Mesenchymal stem cell (in vitro differentiated cells and primary cell): ENCODE measurements at regions not wholly inside any gene's neighbourhood (a gene's known extent, or its start where the extent isn't known, plus 50 kb on each side); places are given as distances from the start of the nearest gene placed in this dataset.
"Not testable (repeated sequence)": the region's sequence is repeated elsewhere in the genome, so short reads cannot be mapped to it uniquely, and the experiment has no call there.

Experiments
- DNase-seq: peaks from one replicate; pipeline ENCODE4 v3.0.0-alpha.2; 2013
- H2AFZ ChIP-seq: one replicate; pipeline ENCODE4 v1.6.1; 2013; ENCODE audit warnings: low read depth, mild to moderate bottlenecking, control low read depth, inconsistent platforms, low read length, moderate library complexity
- H2AK5ac ChIP-seq: 2 replicates; pipeline ENCODE4 v1.6.1; 2013; ENCODE audit warnings: low read length, moderate library complexity, mild to moderate bottlenecking, inconsistent platforms; ENCODE audit not compliant: severe bottlenecking
- H2BK120ac ChIP-seq: one replicate; pipeline ENCODE4 v1.6.1; 2013; ENCODE audit warnings: low read depth, mild to moderate bottlenecking, inconsistent platforms, low read length, moderate library complexity
- H2BK12ac ChIP-seq, 2 experiments: one replicate each; pipeline ENCODE4 v1.6.1; 2013; ENCODE audit warnings: inconsistent platforms in 2 of 2, low read length in 2 of 2, mild to moderate bottlenecking in 2 of 2, moderate library complexity in 2 of 2, control low read depth in 1 of 2
- H2BK15ac ChIP-seq: one replicate; pipeline ENCODE4 v1.6.1; 2013; ENCODE audit warnings: mild to moderate bottlenecking, low read depth, inconsistent platforms; ENCODE audit not compliant: poor library complexity, severe bottlenecking
- H2BK5ac ChIP-seq: 2 replicates; pipeline ENCODE4 v1.6.1; 2013; ENCODE audit warnings: low read depth, mild to moderate bottlenecking, low read length, control low read depth, inconsistent platforms; ENCODE audit not compliant: poor library complexity, severe bottlenecking
- H3K14ac ChIP-seq, 2 experiments: one replicate each; pipeline ENCODE4 v1.6.1; 2013; ENCODE audit warnings: inconsistent platforms in 2 of 2, low read length in 2 of 2, control low read depth in 1 of 2, mild to moderate bottlenecking in 1 of 2, moderate library complexity in 1 of 2
- H3K18ac ChIP-seq, 2 experiments: one replicate each; pipeline ENCODE4 v1.6.1; 2013; ENCODE audit warnings: inconsistent platforms in 2 of 2, low read length in 2 of 2, control low read depth in 1 of 2, low read depth in 1 of 2, mild to moderate bottlenecking in 1 of 2
- H3K23ac ChIP-seq, 2 experiments: one replicate each; pipeline ENCODE4 v1.6.1; 2013; ENCODE audit warnings: inconsistent platforms in 2 of 2, low read length in 2 of 2, mild to moderate bottlenecking in 2 of 2, moderate library complexity in 2 of 2, control low read depth in 1 of 2
- H3K27ac ChIP-seq: 2 replicates; pipeline ENCODE4 v1.5.1; 2013; ENCODE audit warnings: mild to moderate bottlenecking, moderate library complexity, low read length, control low read depth, inconsistent platforms; ENCODE audit not compliant: poor library complexity, severe bottlenecking
- H3K27me3 ChIP-seq, 2 experiments: 2 replicates each; pipeline versions ENCODE4 v1.6.1 to v1.7.0; 2013; ENCODE audit warnings: low read length in 2 of 2, mild to moderate bottlenecking in 2 of 2, moderate library complexity in 2 of 2, control low read depth in 1 of 2, inconsistent platforms in 1 of 2; ENCODE audit not compliant: control insufficient read depth in 1 of 2, insufficient read depth in 1 of 2
- H3K36me3 ChIP-seq, 2 experiments: 2 replicates each; pipeline versions ENCODE4 v1.6.1 to v1.7.0; 2013; ENCODE audit warnings: low read length in 2 of 2, control low read depth in 1 of 2, inconsistent platforms in 1 of 2, low read depth in 1 of 2, mild to moderate bottlenecking in 1 of 2; ENCODE audit not compliant: insufficient read depth in 2 of 2, control insufficient read depth in 1 of 2
- H3K4ac ChIP-seq, 2 experiments: one replicate each; pipeline ENCODE4 v1.6.1; 2013; ENCODE audit warnings: inconsistent platforms in 2 of 2, low read length in 2 of 2, mild to moderate bottlenecking in 2 of 2, moderate library complexity in 2 of 2, control low read depth in 1 of 2, low read depth in 1 of 2
- H3K4me1 ChIP-seq: 2 replicates; pipeline ENCODE4 v1.6.1; 2013; ENCODE audit warnings: low read depth, low read length, control low read depth; ENCODE audit not compliant: control insufficient read depth, insufficient read depth
- H3K4me2 ChIP-seq: 2 replicates; pipeline ENCODE4 v1.6.1; 2013; ENCODE audit warnings: low read length, mild to moderate bottlenecking, inconsistent platforms; ENCODE audit not compliant: poor library complexity, severe bottlenecking
- H3K4me3 ChIP-seq, 2 experiments: 2 replicates each; pipeline versions ENCODE4 v1.5.1 to v1.7.0; 2013; ENCODE audit warnings: low read length in 2 of 2, mild to moderate bottlenecking in 2 of 2, control low read depth in 1 of 2, low read depth in 1 of 2; ENCODE audit not compliant: insufficient read depth in 1 of 2
- H3K79me1 ChIP-seq: replicated peaks from 2 replicates; pipeline ENCODE4 v1.6.1; 2013; ENCODE audit warnings: mild to moderate bottlenecking, control low read depth, low read length, inconsistent platforms; ENCODE audit not compliant: poor library complexity, severe bottlenecking
- H3K9ac ChIP-seq: 2 replicates; pipeline ENCODE4 v1.7.0; 2013; ENCODE audit warnings: mild to moderate bottlenecking, low read length, moderate library complexity
- H3K9me3 ChIP-seq: 2 replicates; pipeline ENCODE4 v1.7.0; 2013; ENCODE audit warnings: mild to moderate bottlenecking, low read length; ENCODE audit not compliant: control insufficient read depth
- H4K8ac ChIP-seq: one replicate; pipeline ENCODE4 v1.6.1; 2013; ENCODE audit warnings: inconsistent platforms, mild to moderate bottlenecking, low read length, moderate library complexity
- H4K91ac ChIP-seq: one replicate; pipeline ENCODE4 v1.6.1; 2013; ENCODE audit warnings: mild to moderate bottlenecking, low read length, inconsistent platforms
- WGBS: methylation state at CpG from one replicate; pipeline ENCODE4 v1.1.7; 2013; ENCODE audit warnings: mixed read lengths; 5-methylcytosine and 5-hydroxymethylcytosine counted together

DNA sequence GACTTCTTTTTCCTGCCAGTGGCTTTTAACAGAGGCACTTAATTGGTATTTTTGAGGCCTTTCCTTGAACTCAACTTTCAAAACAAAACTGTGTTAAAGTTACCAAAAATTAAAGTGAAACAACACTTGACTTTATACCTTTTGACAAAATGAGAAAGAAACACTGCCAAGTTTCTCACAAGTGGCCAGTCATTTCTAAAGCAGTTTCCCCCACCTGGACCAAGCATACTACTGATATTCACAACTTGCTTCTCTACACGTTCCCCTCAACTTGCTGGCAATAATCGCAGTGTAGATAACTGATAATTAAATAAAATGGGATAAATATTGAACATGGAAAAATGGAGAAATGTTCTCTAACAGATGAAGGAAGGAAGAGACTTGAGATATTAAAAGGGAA is 135.7 kb downstream of the TLR4 start:
- no peak overlapping the region for H4K91ac ChIP-seq
- H2AK5ac ChIP-seq: no peak overlapping the region
- no peaks in the 10 kb centered on the region for H3K9me3 ChIP-seq
- H3K4me2 ChIP-seq: no peak overlapping the region
- H3K18ac ChIP-seq: no peak overlapping the region
- no peaks in the 10 kb centered on the region for H3K27me3 ChIP-seq
- no peak overlapping the region for H2BK5ac ChIP-seq
- DNase-seq: no peak
- no peak overlapping the region for H3K27ac ChIP-seq
- H2AFZ ChIP-seq: no peak overlapping the region
- H3K4me1 ChIP-seq: no peaks in the 10 kb centered on the region
- H4K8ac ChIP-seq: no peak overlapping the region
- no peak overlapping the region for H2BK12ac ChIP-seq
- no peak overlapping the region for H2BK15ac ChIP-seq
- no peak overlapping the region for H3K4ac ChIP-seq
- H2BK120ac ChIP-seq: no peak overlapping the region
- WGBS: 97% methylated on average over 2 of the region's 2 CpGs
- H3K23ac ChIP-seq: no peak overlapping the region
- no peak overlapping the region for H3K9ac ChIP-seq
- no peaks in the 10 kb centered on the region for H3K36me3 ChIP-seq
- H3K79me1 ChIP-seq: no peaks in the 10 kb centered on the region
- no peak overlapping the region for H3K4me3 ChIP-seq
- no peak overlapping the region for H3K14ac ChIP-seq

DNA sequence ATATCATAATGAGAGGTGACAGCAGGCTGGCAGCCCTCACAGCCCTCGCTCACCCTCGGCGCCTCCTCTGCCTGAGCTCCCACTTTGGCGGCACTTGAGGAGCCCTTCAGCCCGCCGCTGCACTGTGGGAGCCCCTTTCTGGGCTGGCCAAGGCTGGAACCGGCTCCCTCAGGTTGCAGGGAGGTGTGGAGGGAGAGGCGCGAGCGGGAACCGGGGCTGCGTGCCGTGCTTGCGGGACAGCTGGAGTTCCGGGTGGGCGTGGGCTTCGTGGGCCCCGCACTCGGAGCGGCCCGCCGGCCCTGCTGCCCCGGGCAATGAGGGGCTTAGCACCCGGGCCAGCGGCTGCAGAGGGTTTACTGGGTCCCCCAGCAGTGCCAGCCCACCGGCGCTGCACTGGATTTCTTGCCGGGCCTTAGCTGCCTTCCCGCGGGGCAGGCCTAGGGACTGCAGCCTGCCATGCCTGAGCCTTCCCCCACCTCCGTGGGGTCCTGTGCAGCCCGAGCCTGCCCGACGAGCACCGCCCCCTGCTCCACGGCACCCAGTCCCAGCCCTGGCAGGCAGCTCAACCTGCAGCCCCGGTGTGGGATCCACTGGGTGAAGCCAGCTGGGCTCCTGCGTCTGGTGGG is 147.7 kb downstream of the TLR4 start:
- H2BK12ac ChIP-seq, H2AFZ ChIP-seq, H2BK120ac ChIP-seq, H3K36me3 ChIP-seq, H3K4me2 ChIP-seq, H3K9ac ChIP-seq, H2BK15ac ChIP-seq, H2AK5ac ChIP-seq, H3K79me1 ChIP-seq, H3K23ac ChIP-seq, H4K91ac ChIP-seq, H3K4me1 ChIP-seq, H4K8ac ChIP-seq, H3K27ac ChIP-seq, H3K4me3 ChIP-seq, H3K18ac ChIP-seq, DNase-seq, H3K4ac ChIP-seq, H3K27me3 ChIP-seq, H3K9me3 ChIP-seq, H3K14ac ChIP-seq, H2BK5ac ChIP-seq: not testable (repeated sequence)
- WGBS: 93% methylated on average over 33 of the region's 38 CpGs

DNA sequence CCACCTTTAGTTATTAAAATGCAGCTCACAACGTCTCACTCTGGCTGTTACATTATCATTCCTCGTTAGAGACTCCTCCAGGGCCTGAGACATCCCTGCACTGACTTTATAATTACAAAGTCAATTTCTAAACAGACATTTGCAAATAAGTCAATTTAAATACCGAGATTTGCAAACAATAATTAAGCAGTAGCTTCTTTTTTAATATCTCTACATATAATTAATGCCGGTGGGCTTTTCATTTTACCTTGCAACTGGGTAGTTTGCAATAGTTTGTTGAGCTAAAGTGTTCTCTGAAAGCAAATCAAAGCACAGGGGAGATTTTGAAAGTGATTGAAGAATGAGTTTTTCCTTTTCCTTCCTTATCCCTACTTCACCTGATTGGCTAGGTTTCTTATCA is 154.4 kb downstream of the TLR4 start:
- Histone ChIP-seq H2BK120ac (no peak overlapping the region), H3K36me3 (no peaks in the 10 kb centered on the region), H2BK12ac (no peak overlapping the region), H4K8ac (no peak overlapping the region), H3K18ac (no peak overlapping the region), H2AK5ac (no peak overlapping the region), H3K27ac (no peak overlapping the region), H2BK5ac (no peak overlapping the region), H3K9me3 (no peaks in the 10 kb centered on the region), H3K4me3 (no peak overlapping the region), H3K23ac (no peak overlapping the region), H2BK15ac (no peak overlapping the region), H3K4me2 (no peak overlapping the region), H3K27me3 (no peaks in the 10 kb centered on the region), H2AFZ (no peak overlapping the region), H3K4me1 (no peaks in the 10 kb centered on the region), H3K79me1 (no peaks in the 10 kb centered on the region), H3K9ac (no peak overlapping the region), H3K4ac (no peak overlapping the region), H3K14ac (no peak overlapping the region), H4K91ac (no peak overlapping the region)
- no peak for DNase-seq
- WGBS: 85% methylated on average over 3 of the region's 4 CpGs

DNA sequence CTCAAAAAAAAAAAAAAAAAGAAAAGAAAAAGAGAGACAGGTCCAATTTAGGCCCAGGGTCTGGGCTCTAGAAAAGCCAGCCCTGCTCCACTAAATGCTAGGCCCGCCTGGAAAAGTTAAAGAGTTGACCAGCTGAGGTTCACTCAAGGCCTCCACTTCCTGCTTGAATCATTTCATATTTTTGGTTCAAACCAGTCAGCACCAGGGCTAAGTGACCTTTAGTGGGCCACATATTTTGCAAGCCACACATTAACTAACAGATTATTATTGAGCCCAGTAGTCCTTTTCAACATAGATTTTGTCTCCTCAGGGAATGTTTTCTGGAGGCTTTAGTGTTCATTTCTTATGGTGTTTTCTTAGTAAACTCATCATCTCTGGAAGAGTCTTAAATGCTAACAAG is 156.6 kb downstream of the TLR4 start:
- no peaks in the 10 kb centered on the region for H3K36me3 ChIP-seq
- no peak overlapping the region for H2BK5ac ChIP-seq
- H3K4me1 ChIP-seq: no peaks in the 10 kb centered on the region
- H3K9ac ChIP-seq: no peak overlapping the region
- H3K27ac ChIP-seq: no peak overlapping the region
- H3K18ac ChIP-seq: no peak overlapping the region
- no peak overlapping the region for H3K14ac ChIP-seq
- H2BK12ac ChIP-seq: no peak overlapping the region
- H2BK120ac ChIP-seq: no peak overlapping the region
- 93% methylated on average over 1 of the region's 1 CpG for WGBS
- H3K27me3 ChIP-seq: peaks cover 0 to under 1% of the 10 kb centered on the region in 2 experiments
- H2BK15ac ChIP-seq: no peak overlapping the region
- no peak overlapping the region for H3K4me2 ChIP-seq
- no peak overlapping the region for H3K4ac ChIP-seq
- no peak overlapping the region for H2AFZ ChIP-seq
- no peak overlapping the region for H2AK5ac ChIP-seq
- no peaks in the 10 kb centered on the region for H3K79me1 ChIP-seq
- no peak overlapping the region for H4K8ac ChIP-seq
- H3K9me3 ChIP-seq: no peaks in the 10 kb centered on the region
- H3K4me3 ChIP-seq: no peak overlapping the region
- no peak overlapping the region for H4K91ac ChIP-seq
- no peak for DNase-seq
- H3K23ac ChIP-seq: no peak overlapping the region
